ENCODE measurements at regions not wholly inside any gene's neighbourhood (a gene's known extent, or its start where the extent isn't known, plus 50 kb on each side); places are given as distances from the start of the nearest gene placed in this dataset.

- Mint-ChIP-seq H3K4me1 (no peaks in the 10 kb centered on the region), H3K4me3 (no peak overlapping the region), H3K36me3 (no peaks in the 10 kb centered on the region), H3K9me3 (no peaks in the 10 kb centered on the region), H3K27ac (no peak overlapping the region), H3K27me3 (ENCODE audit: low read depth) (no peaks in the 10 kb centered on the region)
- ATAC-seq (no peak), DNase-seq (ENCODE audit: low spot score) (no peak)
- POLR2A ChIA-PET: no interaction called here
- TF ChIP-seq ZNF232 (CRISPR knock-in tag; IDR thresholded peaks at IDR 0.05) (no peak), NFE2L1 (CRISPR knock-in tag; IDR thresholded peaks at IDR 0.05) (no peak), MXD4 (CRISPR knock-in tag; IDR thresholded peaks at IDR 0.05; ENCODE audit: borderline replicate concordance) (no peak), ZNF532 (CRISPR knock-in tag; IDR thresholded peaks at IDR 0.05; ENCODE audit: borderline replicate concordance) (no peak), PRDM15 (CRISPR knock-in tag; IDR thresholded peaks at IDR 0.05) (no peak), CDX4 (CRISPR knock-in tag; IDR thresholded peaks at IDR 0.05; ENCODE audit: borderline replicate concordance) (no peak), ZSCAN18 (CRISPR knock-in tag; IDR thresholded peaks at IDR 0.05) (no peak), NFYB (CRISPR knock-in tag; conservative IDR thresholded peaks at IDR 0.05; ENCODE audit: low read depth) (no peak), ZMAT4 (CRISPR knock-in tag; IDR thresholded peaks at IDR 0.05) (no peak), ZNF281 (CRISPR knock-in tag; IDR thresholded peaks at IDR 0.05) (no peak), JAZF1 (CRISPR knock-in tag; IDR thresholded peaks at IDR 0.05) (no peak), NFATC4 (CRISPR knock-in tag; IDR thresholded peaks at IDR 0.05) (no peak), SMAD3 (CRISPR knock-in tag; IDR thresholded peaks at IDR 0.05; ENCODE audit: borderline replicate concordance) (no peak), CBFB (CRISPR knock-in tag; IDR thresholded peaks at IDR 0.05; ENCODE audit: low read depth) (no peak), ZNF317 (CRISPR knock-in tag; IDR thresholded peaks at IDR 0.05; ENCODE audit: borderline replicate concordance, low read depth) (no peak), ZNF425 (CRISPR knock-in tag; conservative IDR thresholded peaks at IDR 0.05) (no peak), HMGA2 (CRISPR knock-in tag; IDR thresholded peaks at IDR 0.05) (no peak)
- CTCF ChIA-PET: no interaction called here
These were observed 84.0 kb upstream of the SCOC start for GRCh38 chr4:140289486-140289885.

Data from WTC11 (cell line).